HG02884 (cell line): ENCODE measurements at regions not wholly inside any gene's neighbourhood (a gene's known extent, or its start where the extent isn't known, plus 50 kb on each side); places are given as distances from the start of the nearest gene placed in this dataset.
"Not testable (repeated sequence)": the region's sequence is repeated elsewhere in the genome, so short reads cannot be mapped to it uniquely, and the experiment has no call there.

ENCODE experiments used
- ATAC-seq: cut with Tn5 transposase; IDR thresholded peaks from one replicate; pipeline ENCODE4 v1.9.1; 2021; ENCODE audit warnings: mild to moderate bottlenecking, moderate library complexity; ENCODE audit not compliant: unreplicated experiment

- ATAC-seq, result no peak
Observed at GRCh38 chr10:21159669-21160068, 262.6 kb upstream of the NEBL start.

GRCh38 chr10:21158301-21158700 is 261.2 kb upstream of the NEBL start:
- no peak for ATAC-seq

- no peak for ATAC-seq
Observed at GRCh38 chr10:21157664-21158063, 260.6 kb upstream of the NEBL start.

- no peak for ATAC-seq
Observed at GRCh38 chr10:21150166-21150565, 253.1 kb upstream of the NEBL start.

GRCh38 chr10:21146436-21146789 is 249.3 kb upstream of the NEBL start:
- no peak for ATAC-seq

GRCh38 chr10:21145751-21146435 is 248.8 kb upstream of the NEBL start:
- ATAC-seq, result no peak

GRCh38 chr10:21144047-21144446 is 246.9 kb upstream of the NEBL start:
- no peak for ATAC-seq

- no peak for ATAC-seq
Observed at GRCh38 chr10:21141946-21142492, 244.9 kb upstream of the NEBL start.

GRCh38 chr10:21138769-21139340 is 241.7 kb upstream of the NEBL start:
- no peak for ATAC-seq

- no peak for ATAC-seq
Observed at GRCh38 chr10:21135023-21135931, 238.2 kb upstream of the NEBL start.

GRCh38 chr10:21134645-21135022 is 237.5 kb upstream of the NEBL start:
- ATAC-seq, result no peak

GRCh38 chr10:21130683-21131442 is 233.8 kb upstream of the NEBL start:
- ATAC-seq, result no peak

GRCh38 chr10:21130108-21130507 is 233.0 kb upstream of the NEBL start:
- no peak for ATAC-seq

- no peak for ATAC-seq
Observed at GRCh38 chr10:21125471-21126228, 228.5 kb upstream of the NEBL start.

- ATAC-seq, result no peak
Observed at GRCh38 chr10:21122907-21123306, 225.8 kb upstream of the NEBL start.

GRCh38 chr10:21121822-21122221 is 224.7 kb upstream of the NEBL start:
- not testable (repeated sequence) for ATAC-seq

GRCh38 chr10:21114683-21115082 is 217.6 kb upstream of the NEBL start:
- no peak for ATAC-seq

- ATAC-seq, result no peak
Observed at GRCh38 chr10:21110358-21110757, 213.2 kb upstream of the NEBL start.

GRCh38 chr10:21106931-21107330 is 209.8 kb upstream of the NEBL start:
- ATAC-seq, result not testable (repeated sequence)

- not testable (repeated sequence) for ATAC-seq
Observed at GRCh38 chr10:21105331-21105730, 208.2 kb upstream of the NEBL start.
